ENCODE measurements at regions not wholly inside any gene's neighbourhood (a gene's known extent, or its start where the extent isn't known, plus 50 kb on each side); places are given as distances from the start of the nearest gene placed in this dataset.

- TF ChIP-seq NKRF (conservative IDR thresholded peaks at IDR 0.05) (no peak), MTA3 (IDR thresholded peaks at IDR 0.05; ENCODE audit: borderline replicate concordance, low read length) (no peak), KAT2A (conservative IDR thresholded peaks at IDR 0.05; ENCODE audit: control insufficient read depth, low read depth, low read length) (no peak), STAT1 (conservative IDR thresholded peaks at IDR 0.05) (no peak)
Measured at GRCh38 chr15:100757661-100758060, 122.0 kb upstream of the ALDH1A3 start (continued).

GRCh38 chr15:100758555-100758954, 121.1 kb upstream of the ALDH1A3 start:
- H3K79me2 ChIP-seq (ENCODE audit: control insufficient read depth, insufficient read depth, low read length), result no peaks in the 10 kb centered on the region
- no peaks in the 10 kb centered on the region; a peak in 1 of 4 replicates for H3K27me3 ChIP-seq (replicated peaks in 1 of 2; ENCODE audit: control insufficient read depth in 2 of 2, insufficient read depth in 2 of 2, low read length in 1 of 2)
- POLR2A ChIA-PET, result interaction anchor here (0.7 kb wide), 1 partner anchor 58 kb away, joined by 3 read pairs; no protein-coding TSS in a partner anchor
- no peak overlapping the region for H2AFZ ChIP-seq (ENCODE audit: control insufficient read depth, low read depth, low read length)
- BruUV-seq (replicated peaks), result no TSS peak
- WGBS (ENCODE audit: insufficient coverage, insufficient replicate concordance, low lambda C conversion rate, missing lambda C conversion rate), result 38% methylated on average over 6 of the region's 6 CpGs
- H3K36me3 ChIP-seq (ENCODE audit: control insufficient read depth in 2 of 2, insufficient read depth in 2 of 2, low read length in 1 of 2), result no peaks in the 10 kb centered on the region
- no peaks in the 10 kb centered on the region for H3K4me1 ChIP-seq (ENCODE audit: control insufficient read depth, insufficient read depth, low read length)
- no peak for ATAC-seq
- SMC1A ChIA-PET (ENCODE audit: uncharacterized antibody, unreplicated experiment), result interaction anchor here (0.9 kb wide), 1 partner anchor 113 kb away, joined by 3 read pairs; no protein-coding TSS in a partner anchor
- DNase-seq (ENCODE audit: low read depth, low spot score), result no peak
- no peak for FAIRE-seq
- CTCF ChIA-PET, result interaction anchor here (0.5 kb wide), 1 partner anchor 1386 kb away, joined by 3 read pairs; no protein-coding TSS in a partner anchor
- intact Hi-C loops (cut with micrococcal nuclease; ENCODE audit: unreplicated experiment), result no loop called here
- H3K4me2 ChIP-seq (ENCODE audit: control insufficient read depth, insufficient read depth), result no peak overlapping the region
- H3K27ac ChIP-seq (ENCODE audit: control insufficient read depth, insufficient read depth), result no peak overlapping the region
- H3K9me3 ChIP-seq (replicated peaks; ENCODE audit: control insufficient read depth, insufficient read depth, low read length), result no peaks in the 10 kb centered on the region
- H4K20me1 ChIP-seq (ENCODE audit: control insufficient read depth, insufficient read depth), result no peaks in the 10 kb centered on the region
- in situ Hi-C loops (cut with MboI), result no loop called here
- RAD21 ChIA-PET (ENCODE audit: unreplicated experiment), result no interaction called here
- H3K4me3 ChIP-seq, result no peak overlapping the region
- no peak overlapping the region for H3K9ac ChIP-seq (ENCODE audit: control insufficient read depth, insufficient read depth, low read length)
- TF ChIP-seq MYB (IDR thresholded peaks at IDR 0.05; ENCODE audit: borderline replicate concordance, low read depth, low read length) (no peak), GABPA (IDR thresholded peaks at IDR 0.05; ENCODE audit: low read depth) (no peak), NRF1 (conservative IDR thresholded peaks at IDR 0.05; ENCODE audit: low read depth, low read length) (no peak), ZBED1 (IDR thresholded peaks at IDR 0.05; ENCODE audit: borderline replicate concordance) (no peak), CEBPB (IDR thresholded peaks at IDR 0.05; ENCODE audit: borderline replicate concordance in 1 of 2, low read depth in 2 of 2, low read length in 2 of 2) (no peak), TARDBP (IDR thresholded peaks at IDR 0.05; ENCODE audit: borderline replicate concordance) (no peak), MEF2A (IDR thresholded peaks at IDR 0.05; ENCODE audit: insufficient read depth, low read depth, low read length) (no peak), IRF4 (IDR thresholded peaks at IDR 0.05; ENCODE audit: low read depth, low read length) (no peak), CTCF (IDR thresholded peaks at IDR 0.05 in 2 of 3, conservative IDR thresholded peaks at IDR 0.05 in 1 of 3; ENCODE audit: control insufficient read depth in 2 of 3, extremely low read depth in 1 of 3, insufficient read depth in 1 of 3, low read depth in 3 of 3, low read length in 3 of 3) (no peak), SMC3 (IDR thresholded peaks at IDR 0.05; ENCODE audit: borderline replicate concordance, low read length) (no peak), HCFC1 (IDR thresholded peaks at IDR 0.05; ENCODE audit: low read length) (no peak)

All from GM12878 (cell line).